Ureter (tissue), 1 donor: ENCODE measurements at regions not wholly inside any gene's neighbourhood (a gene's known extent, or its start where the extent isn't known, plus 50 kb on each side); places are given as distances from the start of the nearest gene placed in this dataset.
"Not testable (repeated sequence)": the region's sequence is repeated elsewhere in the genome, so short reads cannot be mapped to it uniquely, and the experiment has no call there.

Experiments
- DNase-seq: peaks from one replicate; pipeline ENCODE4 v3.0.0-alpha.2; 2020; ENCODE audit warnings: low spot score
- donor health status: DM: yes; HTN: yes; CAD: no.

DNA sequence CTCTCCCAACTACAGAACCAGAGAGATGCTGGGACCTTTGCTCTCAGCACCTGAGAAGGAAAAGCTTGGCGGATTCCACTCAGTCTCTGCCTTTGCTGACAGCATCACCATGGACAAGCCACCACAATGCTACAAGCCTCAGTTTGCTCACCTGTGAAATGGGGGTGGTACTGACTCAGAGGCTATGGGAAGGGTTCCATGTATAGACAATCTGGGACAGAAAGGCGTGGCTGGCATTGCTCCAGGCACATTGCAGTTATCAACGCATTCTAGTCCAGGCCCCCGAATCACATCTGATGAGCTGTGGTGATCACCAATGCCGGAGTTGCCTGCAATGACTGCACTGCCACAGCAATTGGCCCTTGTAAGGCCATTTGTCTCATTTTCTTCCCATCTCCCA lies 72.6 kb downstream of the ISX start:
- no peak for DNase-seq

DNA sequence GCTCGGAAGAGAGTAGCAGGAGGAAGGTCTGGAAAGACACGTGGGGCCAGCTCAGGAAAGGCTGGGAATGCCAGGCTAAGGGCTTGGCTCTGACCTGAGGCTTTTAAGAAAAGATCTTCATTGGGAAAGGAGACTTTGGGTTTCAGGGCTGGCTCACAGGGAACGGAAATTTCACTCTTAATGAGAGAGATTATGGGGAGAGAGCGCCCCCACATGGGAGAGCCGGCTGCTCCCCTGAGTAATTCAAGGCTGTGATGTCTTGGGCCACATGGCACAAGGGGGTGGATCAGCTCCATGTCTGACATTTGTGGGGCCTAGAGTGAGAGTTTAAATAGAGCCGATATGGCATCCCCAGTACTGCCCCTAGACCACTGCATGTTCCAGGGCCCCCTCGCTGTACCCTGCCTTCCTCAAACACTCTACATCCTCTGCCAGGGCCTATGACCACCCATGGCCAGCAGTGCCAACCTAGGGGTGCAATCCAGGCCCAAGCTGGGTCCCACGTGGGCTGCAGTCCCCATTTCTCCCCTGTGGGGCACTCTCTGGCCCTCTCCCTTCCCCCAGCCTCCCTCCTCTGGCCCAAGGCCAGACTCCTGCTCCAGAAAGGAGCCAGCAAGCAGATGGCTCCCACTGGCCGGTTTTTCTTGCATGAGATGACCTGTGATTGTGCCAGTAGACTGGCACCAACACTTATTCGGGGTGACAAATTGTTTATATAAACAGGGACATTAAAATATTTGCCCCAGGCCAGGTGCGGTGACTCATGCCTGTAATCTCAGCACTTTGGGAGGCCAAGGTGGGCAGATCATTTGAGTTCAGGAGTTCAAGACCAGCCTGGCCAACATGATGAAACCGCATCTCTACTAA lies 75.2 kb downstream of the ISX start:
- DNase-seq = no peak

DNA sequence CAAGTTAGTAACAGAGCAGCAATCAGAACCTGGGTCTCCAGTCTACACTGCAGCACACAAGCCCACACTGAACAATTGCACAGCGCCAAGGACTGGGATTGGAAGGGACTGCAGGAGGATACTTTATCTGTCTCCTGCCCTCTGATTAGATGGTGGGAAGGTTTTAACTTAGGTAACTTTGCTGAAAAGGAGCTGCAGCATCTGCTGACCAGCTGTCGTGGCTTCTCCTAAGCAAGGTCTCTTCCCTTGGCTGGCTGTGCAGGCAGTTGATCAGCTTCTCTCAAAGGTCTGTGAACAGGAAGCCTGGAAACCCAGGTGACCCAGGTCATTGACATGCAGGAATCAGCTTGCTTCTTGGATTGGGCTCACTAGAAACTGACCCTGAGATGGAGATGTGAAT lies 82.4 kb downstream of the ISX start:
- DNase-seq = no peak

DNA sequence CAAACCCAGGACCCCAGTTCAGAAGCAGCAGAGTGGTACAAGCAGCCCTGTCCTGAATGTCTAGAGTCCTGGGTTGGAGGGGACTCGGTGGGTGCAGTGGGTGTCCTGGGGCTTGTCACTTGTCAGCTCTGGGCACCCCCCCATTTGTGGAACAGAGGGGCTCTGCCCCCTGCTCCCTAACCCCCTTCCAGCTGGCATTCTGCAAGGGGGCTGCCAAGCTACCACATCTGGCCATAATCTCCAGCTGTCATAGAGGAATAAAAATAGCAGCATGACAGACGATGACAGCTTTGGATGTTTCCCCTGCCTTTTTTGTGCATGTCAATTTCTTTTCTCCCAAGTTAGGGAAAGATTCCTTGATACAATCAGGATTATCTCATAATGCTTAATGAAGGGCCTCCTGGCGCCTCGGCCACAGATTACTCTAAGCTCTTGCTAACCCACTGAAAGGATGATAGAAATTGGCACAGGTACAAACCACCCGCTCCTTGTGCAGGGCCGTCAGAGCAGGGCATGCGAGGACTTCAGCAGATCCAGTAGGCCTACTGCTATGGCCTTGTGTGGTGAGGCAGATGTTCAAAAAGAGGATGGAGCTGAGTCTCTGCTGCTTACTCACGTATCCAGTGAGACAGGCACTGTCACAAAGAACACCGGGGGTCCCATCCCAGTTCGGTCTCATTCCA lies 83.0 kb downstream of the ISX start:
- DNase-seq = no peak

DNA sequence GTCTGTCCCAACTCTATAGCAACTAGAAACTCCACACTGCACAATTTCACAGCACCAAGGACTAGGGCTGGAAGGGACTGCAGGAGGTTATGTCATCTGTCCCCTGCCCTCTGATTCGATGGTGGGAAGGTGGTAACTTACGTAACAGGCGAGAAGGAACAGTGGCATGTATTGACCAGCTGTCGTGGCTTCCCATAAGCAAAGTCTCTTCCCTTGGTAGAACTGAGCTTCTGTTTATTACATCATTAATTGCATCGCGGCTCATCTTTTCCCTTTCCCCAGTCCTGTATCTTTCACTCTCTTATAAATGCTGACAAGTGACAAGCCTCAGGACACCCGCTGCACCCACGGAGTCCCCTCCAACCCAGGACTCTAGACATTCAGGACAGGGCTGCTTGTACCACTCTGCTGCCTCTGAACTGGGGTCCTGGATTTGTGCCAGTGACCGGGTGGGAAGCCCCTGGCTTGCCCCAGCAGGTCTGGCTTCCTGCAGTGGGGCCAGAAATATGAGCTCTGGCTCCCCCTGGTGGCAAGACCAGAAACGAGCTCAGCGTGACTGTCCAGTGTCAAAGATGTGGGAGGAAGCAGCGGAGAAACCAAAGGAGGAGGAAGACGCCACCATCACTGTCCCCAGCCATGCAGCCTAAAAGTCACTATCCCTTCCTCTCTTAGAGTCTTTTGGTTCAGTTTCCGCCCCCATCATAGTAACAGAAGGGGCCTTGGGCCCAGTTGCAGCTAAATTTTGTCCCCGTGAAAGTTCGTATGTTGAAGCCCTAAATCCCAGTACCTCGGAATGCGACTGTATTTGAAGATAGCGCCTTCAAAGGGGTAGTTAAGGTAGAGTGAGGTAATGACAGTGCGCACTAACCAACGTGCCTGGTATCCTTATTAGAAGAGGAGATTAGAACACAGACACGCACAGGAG lies 84.5 kb downstream of the ISX start:
- DNase-seq = peak; percentile 67

DNA sequence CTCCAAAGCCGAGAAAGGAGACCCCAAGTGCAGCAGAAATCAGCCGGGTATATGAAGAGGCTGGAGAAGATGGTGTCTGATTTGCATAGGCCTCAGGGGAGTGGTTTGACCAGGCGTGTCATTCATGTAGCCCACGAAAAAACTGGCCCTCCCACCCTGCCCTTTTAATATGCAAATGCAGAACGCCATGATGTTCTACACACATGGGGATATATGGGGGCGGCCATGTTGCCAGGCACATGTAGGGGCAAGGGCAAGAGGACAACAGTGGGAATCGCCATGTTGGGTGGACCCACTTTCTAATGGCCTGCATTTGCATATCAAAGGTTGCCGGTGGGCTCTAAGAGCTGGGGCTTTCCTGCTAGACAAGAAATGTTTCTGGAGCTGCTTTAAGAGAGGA lies 86.4 kb downstream of the ISX start:
- no peak for DNase-seq

DNA sequence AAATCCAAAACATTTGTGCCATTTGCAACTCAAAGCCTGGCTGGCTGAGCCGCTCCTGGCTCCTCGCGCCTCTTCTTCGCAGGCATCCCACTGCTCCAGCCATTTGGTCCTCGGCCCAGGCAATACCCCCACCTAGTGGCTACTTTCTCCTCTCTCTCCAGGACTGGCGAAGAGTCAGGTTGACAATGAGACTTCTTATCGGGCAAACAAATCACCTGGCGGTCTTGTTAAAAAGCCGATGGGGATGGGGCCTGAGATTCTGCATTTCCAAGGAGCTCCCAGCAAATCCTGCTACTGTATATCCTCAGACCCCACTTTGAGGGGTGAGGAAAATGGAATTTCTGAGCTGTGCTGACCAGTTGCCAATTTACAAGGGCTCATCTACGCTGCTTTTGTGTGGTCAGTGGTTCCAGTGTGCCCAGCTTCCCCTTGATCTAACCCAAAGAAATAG lies 89.0 kb downstream of the ISX start:
- DNase-seq = peak; percentile 68

DNA sequence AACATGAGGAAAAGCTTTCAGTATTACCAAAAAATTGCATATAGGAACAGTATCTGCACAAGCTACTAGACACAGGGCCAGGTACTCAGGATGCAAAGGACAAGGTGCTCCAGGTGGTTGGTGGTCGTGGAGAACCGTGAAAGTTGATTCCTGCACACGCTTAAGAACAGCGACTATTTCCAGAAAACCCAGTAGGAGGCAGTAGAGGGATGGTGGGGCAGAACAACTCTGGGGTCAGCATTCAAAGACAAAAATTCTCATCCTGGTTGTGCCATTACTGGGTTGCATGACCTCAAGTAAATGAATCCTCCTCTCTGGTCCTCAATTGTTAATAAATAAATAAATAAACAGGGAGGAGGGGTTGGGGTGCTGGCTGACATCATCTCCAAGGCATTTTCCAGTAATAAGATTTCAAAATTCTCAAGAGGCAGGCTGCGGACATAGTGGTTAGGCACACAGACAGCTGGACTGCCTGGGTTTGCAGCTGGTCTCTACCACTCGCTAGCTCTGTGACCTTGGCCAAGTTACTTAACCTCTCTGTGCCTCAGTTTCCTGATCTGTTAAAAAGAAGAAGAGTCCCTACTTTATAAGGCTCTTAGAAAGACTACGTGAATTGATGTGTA lies 89.6 kb downstream of the ISX start:
- no peak for DNase-seq

DNA sequence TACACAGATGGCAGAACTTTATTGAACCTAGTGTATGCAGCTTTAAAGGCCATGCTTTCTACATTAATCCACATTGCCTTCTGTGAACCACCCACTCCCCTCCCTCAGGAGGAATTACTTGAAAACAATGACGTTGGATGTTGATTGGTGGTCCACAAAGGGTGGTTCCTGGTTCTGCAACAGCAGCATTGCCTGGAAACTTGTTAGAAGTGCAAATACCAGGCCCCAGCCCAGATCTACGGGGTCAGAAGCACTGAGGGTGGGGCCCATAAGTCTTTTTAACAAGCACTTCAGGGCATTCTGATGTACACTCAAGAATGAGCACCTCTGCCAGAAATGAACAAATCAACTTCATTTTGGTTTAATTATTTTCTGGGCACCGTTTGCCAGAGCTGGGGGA lies 91.0 kb downstream of the ISX start:
- no peak for DNase-seq

DNA sequence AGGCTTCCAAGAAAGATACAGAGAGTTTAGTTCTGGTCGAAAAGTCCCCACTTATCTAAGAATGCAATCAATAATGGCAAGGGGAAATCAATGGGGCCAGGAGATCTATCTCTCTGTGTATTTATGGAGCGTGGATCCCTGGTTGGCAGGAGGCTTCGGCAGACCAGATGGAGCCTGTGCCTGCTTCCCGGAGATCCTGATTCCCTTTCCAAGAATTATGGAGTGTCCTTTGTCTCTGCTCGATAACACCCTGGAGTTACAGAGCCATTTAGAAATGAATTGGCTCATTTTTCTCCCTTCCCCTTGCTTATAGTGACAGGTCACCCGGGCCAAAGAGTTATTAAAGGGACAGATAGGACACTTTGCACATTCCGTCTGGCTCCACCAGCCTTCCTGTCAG lies 92.4 kb downstream of the ISX start:
- no peak for DNase-seq

DNA sequence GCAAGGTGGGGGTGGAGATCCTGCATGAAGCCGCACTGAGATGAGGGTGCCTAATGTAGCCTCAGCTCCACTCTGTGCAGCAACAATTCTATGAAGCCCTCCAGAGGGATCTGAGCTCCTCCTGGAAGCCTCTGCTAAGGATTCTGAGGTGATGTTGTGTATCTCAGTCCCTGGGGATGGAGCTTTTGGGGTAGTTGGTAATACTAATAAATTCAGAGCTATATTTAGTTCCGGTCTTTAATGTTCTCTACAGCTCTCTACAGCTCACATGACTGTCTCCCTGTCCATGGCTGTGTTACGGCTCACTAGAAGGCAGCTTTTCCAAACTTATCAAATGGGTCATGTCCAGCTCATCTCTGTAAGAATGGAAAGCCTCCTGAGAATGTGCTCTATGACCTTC lies 93.4 kb downstream of the ISX start:
- no peak for DNase-seq

DNA sequence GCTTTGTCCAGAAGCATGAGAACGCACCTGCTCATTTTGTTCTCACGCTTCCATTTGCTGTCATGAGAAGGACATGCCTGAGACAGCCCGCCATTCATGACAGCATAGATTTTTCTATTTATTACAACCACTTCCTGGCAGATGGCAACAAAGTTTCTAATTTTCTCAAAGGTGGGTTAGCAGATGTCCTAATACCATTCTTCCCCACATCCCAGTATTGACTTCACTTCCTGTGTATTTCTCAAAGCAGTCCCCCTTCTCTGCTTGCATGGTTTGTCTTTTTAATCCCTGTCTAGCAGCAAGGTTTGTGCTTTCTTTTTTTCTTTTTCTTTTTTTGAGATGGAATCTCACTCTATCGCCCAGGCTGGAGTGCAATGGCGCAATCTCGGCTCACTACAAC lies 94.3 kb downstream of the ISX start:
- no peak for DNase-seq

DNA sequence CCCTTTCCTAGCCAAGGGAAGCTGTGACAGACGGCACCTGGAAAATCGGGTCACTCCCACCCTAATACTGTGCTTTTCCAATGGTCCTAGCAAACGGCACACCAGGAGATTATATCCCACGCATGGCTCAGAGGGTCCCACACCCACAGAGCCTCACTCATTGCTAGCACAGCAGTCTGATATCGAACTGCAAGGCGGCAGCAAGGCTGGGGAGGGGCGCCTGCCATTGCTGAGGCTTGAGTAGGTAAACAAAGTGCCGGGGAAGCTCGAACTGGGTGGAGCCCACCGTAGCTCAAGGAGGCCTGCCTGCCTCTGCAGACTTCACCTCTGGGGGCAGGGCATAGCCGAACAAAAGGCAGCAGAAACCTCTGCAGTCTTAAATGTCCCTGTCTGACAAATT lies 91.4 kb upstream of the HMGXB4 start:
- not testable (repeated sequence) for DNase-seq

DNA sequence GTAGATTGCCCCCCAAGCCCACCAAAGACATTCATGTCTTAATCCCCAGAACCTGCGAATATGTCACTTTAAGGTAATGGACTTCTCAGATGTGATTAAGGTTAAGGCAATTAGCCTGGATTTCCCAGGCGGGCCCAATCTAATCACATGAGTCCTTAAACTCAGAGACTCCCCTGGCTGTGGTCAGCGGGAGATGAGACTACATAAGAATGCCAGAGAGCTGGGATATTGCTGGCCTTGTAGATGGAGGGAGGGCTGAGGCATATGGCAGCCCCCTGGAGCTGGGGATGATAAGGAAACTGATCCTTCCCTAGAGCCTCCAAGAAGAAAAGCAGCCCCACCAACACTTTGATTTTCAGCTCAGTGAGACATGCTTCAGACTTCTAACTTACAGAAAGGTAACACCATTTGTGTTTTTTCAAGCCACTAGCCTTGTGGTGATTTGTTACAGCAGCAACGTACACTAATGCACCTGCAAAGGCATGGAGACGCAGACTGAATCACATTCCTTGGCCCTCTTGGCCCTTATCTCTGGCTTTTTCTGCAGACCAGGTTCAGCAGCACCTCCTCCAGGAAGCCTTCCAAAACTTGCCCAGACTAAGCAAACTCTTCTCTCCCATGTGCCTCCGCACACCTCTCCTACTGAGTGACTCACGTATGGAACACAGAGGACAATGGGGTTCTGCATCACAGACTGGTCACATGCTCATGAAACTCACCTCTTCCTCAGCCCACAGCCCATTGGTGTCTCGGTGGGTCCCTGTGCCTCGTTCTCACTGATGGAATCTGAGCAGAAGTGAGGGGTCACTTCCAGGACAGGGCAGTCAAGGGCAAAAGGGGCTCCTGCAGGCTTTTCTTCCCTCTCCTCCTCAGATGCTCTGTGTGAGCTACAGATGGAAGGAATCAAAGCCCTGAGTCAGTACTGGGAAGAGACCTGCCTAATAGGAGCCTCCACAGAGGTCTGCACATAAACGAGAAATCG lies 86.3 kb upstream of the HMGXB4 start:
- DNase-seq = no peak

DNA sequence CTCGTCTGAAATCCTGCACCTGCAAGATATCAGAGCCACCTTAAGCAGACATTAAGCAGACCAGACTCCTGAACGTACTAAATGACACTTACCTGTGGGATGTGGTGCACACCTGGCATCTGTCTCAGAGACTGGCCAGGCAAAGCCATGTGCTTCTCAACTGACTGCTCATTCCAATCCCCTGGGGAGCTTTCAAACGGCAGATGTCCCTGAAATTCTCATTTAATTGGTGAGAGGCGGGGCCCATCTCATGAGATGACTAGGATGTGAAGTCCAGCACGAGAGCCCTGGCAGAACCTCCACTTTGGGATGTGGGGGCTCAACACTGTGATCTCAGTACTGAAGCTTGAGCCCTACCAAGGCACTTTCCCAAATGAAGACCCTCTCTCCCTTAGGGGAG lies 84.9 kb upstream of the HMGXB4 start:
- DNase-seq = no peak

DNA sequence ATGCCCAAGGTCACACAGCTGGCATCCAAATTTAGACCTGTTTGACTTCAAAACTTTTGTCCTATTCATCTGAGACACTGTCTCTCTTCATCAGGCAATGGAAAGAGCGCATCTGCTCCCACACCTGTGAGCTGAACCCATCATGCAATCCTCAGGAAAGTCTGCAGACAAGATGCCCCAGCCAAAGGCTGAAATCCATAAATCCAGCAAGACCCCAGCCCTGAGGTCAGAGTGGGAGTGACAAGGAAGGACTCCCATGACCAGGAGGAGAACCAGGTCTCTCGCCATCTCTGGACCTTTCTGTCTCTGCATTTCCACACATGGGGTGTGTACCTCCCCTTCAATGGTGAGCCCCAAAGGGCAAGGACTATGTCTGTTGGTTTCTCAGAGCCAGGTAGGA lies 83.6 kb upstream of the HMGXB4 start:
- no peak for DNase-seq

DNA sequence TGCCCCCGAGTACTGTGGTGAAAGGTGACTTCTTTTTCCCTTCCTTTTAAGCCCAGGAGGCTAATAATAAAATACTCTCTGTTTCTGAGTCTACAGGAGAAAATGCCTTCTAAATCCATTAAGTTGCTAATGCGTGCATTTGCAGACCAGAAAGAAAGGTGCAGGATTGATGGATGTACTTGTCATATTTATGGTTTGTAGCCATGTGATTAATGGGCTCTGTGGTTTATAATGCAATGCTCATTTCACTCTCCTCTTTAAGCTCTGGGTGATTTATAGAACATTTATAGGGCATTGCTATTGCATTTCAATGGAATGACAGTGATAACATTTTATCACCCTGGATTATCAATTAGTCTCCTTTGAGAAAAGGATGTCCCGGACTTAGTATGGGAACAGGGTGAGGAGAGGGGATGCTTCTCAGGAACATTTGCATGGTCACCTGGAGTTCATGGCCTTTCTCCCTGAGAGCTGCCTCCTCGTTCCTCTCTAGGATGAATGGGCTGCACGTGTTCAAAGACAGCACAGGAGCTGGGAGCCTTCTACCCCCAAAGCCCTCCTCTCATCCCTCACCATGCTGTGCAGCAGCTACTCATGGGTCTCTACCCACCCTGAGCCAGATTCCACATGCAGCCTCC lies 82.8 kb upstream of the HMGXB4 start:
- DNase-seq = no peak

DNA sequence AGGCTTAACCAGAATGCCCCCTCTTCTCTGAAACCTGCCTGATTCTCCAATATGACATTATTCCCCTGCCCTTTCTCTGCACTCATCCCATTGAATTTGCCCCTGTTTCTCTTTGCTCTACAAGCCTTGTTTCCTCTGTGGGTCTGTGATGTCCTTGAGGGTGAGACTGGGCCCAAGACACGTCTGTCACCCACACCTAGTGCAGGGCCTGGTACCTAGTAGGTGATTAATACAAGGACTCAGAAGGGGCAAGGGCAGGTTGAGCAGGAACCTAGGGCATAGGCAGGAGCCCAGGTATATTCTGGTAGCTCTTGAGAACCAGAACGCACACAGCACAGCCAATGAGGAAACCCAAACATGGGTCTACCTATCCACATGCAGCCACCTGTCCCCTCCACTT lies 81.9 kb upstream of the HMGXB4 start:
- no peak for DNase-seq

DNA sequence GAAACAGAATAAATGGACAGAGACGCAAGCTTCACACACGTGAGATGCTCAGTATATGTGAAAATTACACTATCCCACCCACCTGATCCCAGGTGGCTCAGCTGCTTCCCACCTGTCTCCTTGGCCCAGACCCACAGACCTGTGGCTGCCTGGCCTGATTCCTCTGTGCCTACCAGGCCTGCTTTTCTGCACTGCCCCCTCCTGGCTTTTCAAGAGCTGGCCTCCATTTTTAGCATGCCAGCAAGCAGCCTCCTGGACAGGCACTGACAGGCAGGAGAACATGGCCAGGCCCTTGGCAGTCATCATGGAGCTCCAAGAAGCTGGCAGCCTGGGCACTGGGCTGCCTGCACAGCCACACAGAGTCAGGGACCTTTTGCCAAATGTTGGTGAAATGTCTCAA lies 79.5 kb upstream of the HMGXB4 start:
- DNase-seq = no peak

DNA sequence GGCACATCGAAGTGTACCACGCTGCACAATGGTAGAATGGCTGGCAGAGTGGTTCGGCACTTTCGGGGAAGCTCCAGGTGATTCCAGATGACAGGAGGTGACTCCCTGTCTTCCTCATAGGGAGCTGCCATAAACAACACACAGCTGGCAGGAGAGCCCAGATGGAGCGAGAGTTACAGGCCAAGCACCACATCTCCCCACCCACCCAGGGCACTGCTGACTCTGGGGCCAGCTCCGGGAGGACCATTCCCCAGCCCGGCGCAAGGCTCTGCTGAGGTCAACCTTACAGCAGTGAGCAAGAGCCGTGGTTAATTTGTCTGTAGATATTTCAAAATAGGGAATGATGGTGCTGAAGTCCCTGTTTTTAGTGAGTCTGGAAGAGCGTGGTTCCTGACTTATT lies 78.8 kb upstream of the HMGXB4 start:
- DNase-seq = no peak
